Osteoblast (primary cell): ENCODE measurements at regions not wholly inside any gene's neighbourhood (a gene's known extent, or its start where the extent isn't known, plus 50 kb on each side); places are given as distances from the start of the nearest gene placed in this dataset.
"Not testable (repeated sequence)": the region's sequence is repeated elsewhere in the genome, so short reads cannot be mapped to it uniquely, and the experiment has no call there.

Experiments
- DNase-seq: peaks from one replicate; pipeline ENCODE4 v3.0.0; 2011; ENCODE audit warnings: low spot score, mixed read lengths; ENCODE audit not compliant: insufficient read length; ENCODE audit errors: missing footprints
- H2AFZ ChIP-seq: 2 replicates; pipeline ENCODE4 v1.6.0; 2011; ENCODE audit warnings: mild to moderate bottlenecking, low read length
- H3K27ac ChIP-seq: 2 replicates; pipeline ENCODE4 v1.5.1; 2011; ENCODE audit warnings: mild to moderate bottlenecking, low read depth, low read length, moderate library complexity
- H3K27me3 ChIP-seq: 2 replicates; pipeline ENCODE4 v1.6.0; 2012; ENCODE audit warnings: mild to moderate bottlenecking, control low read depth, inconsistent platforms, low read length, moderate library complexity; ENCODE audit not compliant: insufficient read depth
- H3K36me3 ChIP-seq: 2 replicates; pipeline ENCODE4 v1.5.1; 2011; ENCODE audit warnings: mild to moderate bottlenecking, low read length, control low read depth, moderate library complexity; ENCODE audit not compliant: insufficient read depth
- H3K4me1 ChIP-seq: 2 replicates; pipeline ENCODE4 v1.5.1; 2011; ENCODE audit warnings: mild to moderate bottlenecking, low read length, control low read depth, moderate library complexity; ENCODE audit not compliant: insufficient read depth
- H3K4me2 ChIP-seq: 2 replicates; pipeline ENCODE4 v1.6.0; 2011; ENCODE audit warnings: mild to moderate bottlenecking, low read length; ENCODE audit not compliant: insufficient read depth
- H3K4me3 ChIP-seq: fragments of 200-600 bp; sonication (generic); 3 replicates; pipeline ENCODE4 v1.5.1; 2012; ENCODE audit warnings: mild to moderate bottlenecking, low read length, inconsistent platforms; ENCODE audit not compliant: insufficient read depth
- H3K79me2 ChIP-seq: 2 replicates; pipeline ENCODE4 v1.6.0; 2012; ENCODE audit warnings: mild to moderate bottlenecking, low read length, control low read depth, inconsistent platforms; ENCODE audit not compliant: insufficient read depth
- H3K9me3 ChIP-seq: 2 replicates; pipeline ENCODE4 v1.5.1; 2011; ENCODE audit warnings: low read depth, low read length, control low read depth
- H4K20me1 ChIP-seq: 2 replicates; pipeline ENCODE4 v1.6.0; 2012; ENCODE audit warnings: mild to moderate bottlenecking, low read length, control low read depth; ENCODE audit not compliant: insufficient read depth
- TF ChIP-seq, protein P1 (sequence below): IDR thresholded peaks from 2 replicates; pipeline ENCODE4 v1.5.1; 2011; ENCODE audit warnings: mild to moderate bottlenecking, low read depth, low read length, moderate library complexity; ENCODE audit errors: extremely low read depth

DNA sequence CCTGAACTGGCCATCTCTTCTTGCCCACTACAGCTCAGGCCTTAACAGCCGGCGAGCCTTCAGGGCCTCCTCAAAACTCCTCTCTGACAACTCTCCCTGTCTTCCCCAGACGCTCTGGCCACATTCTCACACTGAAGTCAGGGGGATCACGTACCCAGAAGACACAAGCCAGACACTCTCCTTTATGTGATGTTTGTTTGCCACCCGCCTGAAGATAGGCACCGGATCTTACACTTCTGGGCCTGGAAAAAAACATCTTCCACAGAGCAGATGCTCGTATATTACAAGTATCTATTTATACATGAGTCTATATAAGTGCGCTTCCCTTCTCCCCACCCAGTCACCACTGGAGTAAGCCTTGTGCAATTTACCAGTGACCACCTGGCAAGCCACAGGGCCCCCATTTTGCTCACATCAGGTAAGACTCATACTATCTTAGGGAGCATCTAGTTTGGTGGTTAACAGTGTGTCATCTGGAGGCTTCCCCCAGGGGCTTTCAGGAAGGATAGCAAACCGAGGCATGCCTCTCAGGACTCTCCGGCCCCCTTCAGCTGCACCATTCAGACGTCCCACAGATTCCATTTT lies 349.4 kb downstream of the SOX9 start:
- Histone ChIP-seq H3K9me3 (no peaks in the 10 kb centered on the region), H3K4me2 (no peak overlapping the region), H3K27ac (no peak overlapping the region), H3K27me3 (no peaks in the 10 kb centered on the region), H3K4me1 (peaks cover 12% of the 10 kb centered on the region), H3K36me3 (no peaks in the 10 kb centered on the region), H2AFZ (no peak overlapping the region), H4K20me1 (peaks cover 27% of the 10 kb centered on the region), H3K4me3 (no peak overlapping the region), H3K79me2 (peaks cover 10% of the 10 kb centered on the region)
- TF ChIP-seq, protein P1, sequence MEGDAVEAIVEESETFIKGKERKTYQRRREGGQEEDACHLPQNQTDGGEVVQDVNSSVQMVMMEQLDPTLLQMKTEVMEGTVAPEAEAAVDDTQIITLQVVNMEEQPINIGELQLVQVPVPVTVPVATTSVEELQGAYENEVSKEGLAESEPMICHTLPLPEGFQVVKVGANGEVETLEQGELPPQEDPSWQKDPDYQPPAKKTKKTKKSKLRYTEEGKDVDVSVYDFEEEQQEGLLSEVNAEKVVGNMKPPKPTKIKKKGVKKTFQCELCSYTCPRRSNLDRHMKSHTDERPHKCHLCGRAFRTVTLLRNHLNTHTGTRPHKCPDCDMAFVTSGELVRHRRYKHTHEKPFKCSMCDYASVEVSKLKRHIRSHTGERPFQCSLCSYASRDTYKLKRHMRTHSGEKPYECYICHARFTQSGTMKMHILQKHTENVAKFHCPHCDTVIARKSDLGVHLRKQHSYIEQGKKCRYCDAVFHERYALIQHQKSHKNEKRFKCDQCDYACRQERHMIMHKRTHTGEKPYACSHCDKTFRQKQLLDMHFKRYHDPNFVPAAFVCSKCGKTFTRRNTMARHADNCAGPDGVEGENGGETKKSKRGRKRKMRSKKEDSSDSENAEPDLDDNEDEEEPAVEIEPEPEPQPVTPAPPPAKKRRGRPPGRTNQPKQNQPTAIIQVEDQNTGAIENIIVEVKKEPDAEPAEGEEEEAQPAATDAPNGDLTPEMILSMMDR, result no peak
- no peak for DNase-seq

DNA sequence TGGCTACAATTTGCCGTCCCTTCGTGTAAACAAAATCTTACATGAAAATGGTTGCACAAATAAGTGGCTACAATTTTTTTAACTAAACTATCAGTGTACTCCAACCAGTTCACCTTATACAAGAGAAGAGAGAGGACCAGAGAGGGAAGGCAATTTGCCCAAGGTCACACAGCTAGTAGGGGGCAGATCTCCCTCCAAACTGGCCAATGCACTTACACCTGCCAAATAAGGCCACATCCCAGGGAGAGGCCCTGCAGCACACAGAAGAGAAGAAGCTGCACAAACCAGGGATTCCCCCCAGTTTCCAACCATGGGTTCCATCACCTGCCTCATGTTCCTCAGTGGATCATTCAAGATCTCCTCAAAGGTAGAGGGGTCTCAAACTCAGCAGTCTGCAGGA lies 349.9 kb downstream of the SOX9 start:
- H3K4me2 ChIP-seq, result no peak overlapping the region
- no peak overlapping the region for H3K4me3 ChIP-seq
- H3K36me3 ChIP-seq, result no peaks in the 10 kb centered on the region
- H3K27me3 ChIP-seq, result no peaks in the 10 kb centered on the region
- H4K20me1 ChIP-seq, result peaks cover 22% of the 10 kb centered on the region
- TF ChIP-seq, protein P1, result no peak
- no peak for DNase-seq
- peaks cover 7% of the 10 kb centered on the region for H3K4me1 ChIP-seq
- no peak overlapping the region for H3K27ac ChIP-seq
- H3K79me2 ChIP-seq, result peaks cover 10% of the 10 kb centered on the region
- H2AFZ ChIP-seq, result no peak overlapping the region
- no peaks in the 10 kb centered on the region for H3K9me3 ChIP-seq

- peaks cover 17% of the 10 kb centered on the region for H4K20me1 ChIP-seq
- H2AFZ ChIP-seq, result no peak overlapping the region
- no peaks in the 10 kb centered on the region for H3K9me3 ChIP-seq
- peaks cover 1% of the 10 kb centered on the region for H3K4me1 ChIP-seq
- H3K27ac ChIP-seq, result no peak overlapping the region
- TF ChIP-seq, protein P1, result no peak
- no peak overlapping the region for H3K4me2 ChIP-seq
- H3K4me3 ChIP-seq, result no peak overlapping the region
- no peaks in the 10 kb centered on the region for H3K36me3 ChIP-seq
- no peaks in the 10 kb centered on the region for H3K27me3 ChIP-seq
- peaks cover 10% of the 10 kb centered on the region for H3K79me2 ChIP-seq
- DNase-seq, result no peak
These were observed 350.5 kb downstream of the SOX9 start for GRCh38 chr17:72471296-72471695.

DNA sequence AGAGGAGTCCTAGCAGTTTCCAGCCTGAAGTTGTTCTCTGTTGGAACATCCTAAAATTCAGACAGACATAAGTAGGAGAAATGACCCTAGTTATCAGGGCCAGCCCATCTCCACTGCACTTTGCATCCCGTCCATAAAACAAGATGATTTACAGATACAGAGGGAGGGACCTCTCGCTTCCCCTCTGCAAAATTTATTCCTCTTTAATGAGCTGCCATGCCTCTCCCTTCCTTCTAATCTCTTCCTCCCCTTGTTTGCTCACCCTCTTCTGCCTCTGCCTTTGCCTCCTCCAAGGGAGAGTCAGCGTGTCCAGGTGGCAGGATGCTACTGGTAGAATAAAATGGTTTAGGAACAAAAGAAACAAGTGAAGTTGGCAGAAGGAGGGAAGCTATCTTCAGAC lies 351.3 kb downstream of the SOX9 start:
- Histone ChIP-seq H3K79me2 (peaks cover 9% of the 10 kb centered on the region), H4K20me1 (peaks cover 17% of the 10 kb centered on the region), H3K4me1 (no peaks in the 10 kb centered on the region), H3K27me3 (no peaks in the 10 kb centered on the region), H3K4me2 (no peak overlapping the region), H3K27ac (no peak overlapping the region), H3K36me3 (no peaks in the 10 kb centered on the region), H3K4me3 (no peak overlapping the region), H3K9me3 (no peaks in the 10 kb centered on the region), H2AFZ (no peak overlapping the region)
- DNase-seq, result no peak
- TF ChIP-seq, protein P1, result no peak

GRCh38 chr17:72472853-72473390 lies 352.1 kb downstream of the SOX9 start:
- H3K27me3 ChIP-seq, H3K4me1 ChIP-seq, H3K4me3 ChIP-seq, H3K27ac ChIP-seq, H3K79me2 ChIP-seq, DNase-seq, H3K36me3 ChIP-seq, H3K4me2 ChIP-seq, H3K9me3 ChIP-seq, H2AFZ ChIP-seq: not testable (repeated sequence)
- peaks cover 17% of the 10 kb centered on the region for H4K20me1 ChIP-seq
